HUES6 (cell line): ENCODE measurements at regions not wholly inside any gene's neighbourhood (a gene's known extent, or its start where the extent isn't known, plus 50 kb on each side); places are given as distances from the start of the nearest gene placed in this dataset.
A peak's percentile ranks its signal among the peaks of the same experiment; 100 is the strongest.
"Not testable (repeated sequence)": the region's sequence is repeated elsewhere in the genome, so short reads cannot be mapped to it uniquely, and the experiment has no call there.

ENCODE experiments used
- H3K27ac ChIP-seq: 2 replicates; pipeline ENCODE4 v1.7.0; 2013; ENCODE audit warnings: low read depth, mild to moderate bottlenecking, low read length, inconsistent platforms
- H3K27me3 ChIP-seq: 2 replicates; pipeline ENCODE4 v1.6.1; 2013; ENCODE audit warnings: low read length; ENCODE audit not compliant: control insufficient read depth, insufficient read depth
- H3K36me3 ChIP-seq: 2 replicates; pipeline ENCODE4 v1.6.1; 2013; ENCODE audit warnings: low read length; ENCODE audit not compliant: control insufficient read depth, insufficient read depth
- H3K4me1 ChIP-seq: 2 replicates; pipeline ENCODE4 v1.6.1; 2013; ENCODE audit warnings: low read length; ENCODE audit not compliant: control insufficient read depth, insufficient read depth
- H3K4me3 ChIP-seq: 2 replicates; pipeline ENCODE4 v1.5.1; 2013; ENCODE audit warnings: low read depth, low read length
- H3K9ac ChIP-seq: one replicate; pipeline ENCODE4 v1.6.1; 2013; ENCODE audit warnings: mild to moderate bottlenecking, low read length
- H3K9me3 ChIP-seq: 2 replicates; pipeline ENCODE4 v1.6.1; 2013; ENCODE audit warnings: low read depth, low read length; ENCODE audit not compliant: control insufficient read depth, insufficient read depth

DNA sequence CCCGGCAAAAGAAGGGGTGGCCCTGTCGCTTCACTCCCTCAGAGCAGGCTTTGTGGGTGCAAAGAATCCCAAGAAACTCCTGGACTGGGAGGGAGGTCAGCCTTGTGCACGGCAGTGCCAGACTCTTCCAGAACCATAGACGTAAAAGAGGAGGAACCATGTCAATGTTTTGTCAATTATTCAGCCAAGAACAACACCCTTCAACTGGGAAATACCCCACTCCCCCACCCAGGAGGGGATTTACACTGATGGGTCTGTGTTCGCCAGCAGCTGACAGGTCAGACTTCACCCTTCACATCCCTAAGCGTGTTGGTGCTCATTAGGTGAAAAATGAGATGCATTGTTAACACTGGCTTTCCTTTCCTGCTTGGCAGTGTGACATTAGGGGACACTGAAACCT lies 116.8 kb upstream of the BMPER start:
- Histone ChIP-seq H3K27me3 (no peaks in the 10 kb centered on the region), H3K4me1 (peaks cover 18% of the 10 kb centered on the region), H3K9ac (no peak overlapping the region), H3K9me3 (no peaks in the 10 kb centered on the region), H3K4me3 (no peak overlapping the region), H3K27ac (no peak overlapping the region), H3K36me3 (no peaks in the 10 kb centered on the region)

DNA sequence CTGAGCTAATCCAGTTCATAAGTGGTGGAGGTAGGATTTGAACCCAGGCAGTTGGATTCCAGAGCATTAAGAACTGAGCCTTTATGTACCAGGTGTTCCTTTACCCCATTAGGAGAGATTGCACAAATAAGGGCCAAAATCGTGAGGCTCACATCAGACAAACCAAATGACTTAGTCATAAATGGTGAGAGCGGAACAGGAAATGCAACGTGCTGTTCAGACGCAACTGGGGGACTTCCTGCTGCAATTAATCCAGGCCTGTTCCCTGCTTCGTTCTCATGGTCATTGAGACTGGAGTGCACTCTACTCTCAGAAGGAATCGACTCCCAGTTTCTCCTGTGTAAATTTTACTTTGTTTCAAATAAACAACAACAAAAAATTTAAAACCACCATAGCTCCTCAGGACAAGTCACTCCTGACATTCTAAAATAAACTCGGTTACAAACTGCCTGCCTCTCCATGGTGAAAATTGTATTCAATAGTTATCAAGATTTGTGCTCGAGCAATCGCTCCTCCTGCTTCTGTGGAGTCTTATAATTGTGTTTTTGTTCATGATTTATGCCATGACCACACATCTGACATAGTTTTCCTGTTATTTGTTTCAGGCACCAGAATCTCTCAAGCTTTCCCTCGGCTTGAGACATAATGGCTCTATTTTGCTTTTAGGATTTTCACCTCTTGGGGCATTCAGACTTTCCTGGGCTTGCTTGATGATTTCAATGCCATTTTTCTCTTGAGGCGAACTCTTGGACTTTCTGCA lies 115.3 kb upstream of the BMPER start:
- Histone ChIP-seq H3K9ac (no peak overlapping the region), H3K9me3 (no peaks in the 10 kb centered on the region), H3K4me1 (peaks cover 18% of the 10 kb centered on the region), H3K27ac (peak overlapping the region; percentile 7; the same call in 1 of the 2 replicates), H3K36me3 (no peaks in the 10 kb centered on the region), H3K27me3 (no peaks in the 10 kb centered on the region), H3K4me3 (no peak overlapping the region)

DNA sequence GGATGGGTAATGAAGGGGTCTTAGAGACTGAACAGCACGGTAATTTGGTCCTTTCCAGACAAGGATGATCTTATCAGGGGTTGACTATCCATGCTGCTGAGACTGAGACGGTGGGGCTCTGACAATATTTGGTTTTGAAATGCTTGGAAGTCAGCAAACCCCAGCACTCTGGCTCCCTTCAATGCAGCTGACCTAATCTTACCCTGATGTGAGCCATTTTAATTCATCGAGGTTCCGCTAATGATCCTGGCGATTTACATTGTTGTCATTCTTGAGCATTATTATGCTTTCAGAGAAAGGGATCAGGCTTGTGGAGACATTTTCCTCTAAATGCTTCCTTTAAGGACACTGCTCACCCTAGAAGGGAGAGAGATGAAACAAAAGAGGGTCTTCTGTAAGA lies 114.6 kb upstream of the BMPER start:
- H3K9me3 ChIP-seq, result no peaks in the 10 kb centered on the region
- H3K4me3 ChIP-seq, result no peak overlapping the region
- peak overlapping the region; percentile 7; the same call in 1 of the 2 replicates for H3K27ac ChIP-seq

DNA sequence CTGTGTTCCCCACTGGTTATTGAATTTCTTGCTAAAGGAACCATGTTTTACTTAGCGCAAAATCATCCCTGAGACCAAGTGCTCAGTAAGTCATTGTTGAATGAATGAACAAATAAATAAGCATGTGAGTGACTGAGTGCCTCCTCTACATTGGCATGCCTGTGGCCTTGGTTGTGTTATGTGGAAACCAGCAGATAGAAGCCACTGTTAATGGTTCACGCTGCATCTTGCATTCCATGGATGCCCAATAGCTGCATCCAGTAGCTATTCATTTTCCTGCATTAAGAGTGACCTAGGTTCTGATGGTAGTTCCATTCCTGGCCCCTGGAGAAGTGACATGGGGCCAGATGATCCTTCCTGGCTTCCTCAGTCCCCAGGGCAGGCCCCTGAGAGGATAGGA lies 113.3 kb upstream of the BMPER start:
- H3K4me3 ChIP-seq, result no peak overlapping the region
- H3K27ac ChIP-seq, result no peak overlapping the region
- H3K9me3 ChIP-seq, result peaks cover 1% of the 10 kb centered on the region; the same call in 1 of the 2 replicates
- no peaks in the 10 kb centered on the region for H3K36me3 ChIP-seq
- no peaks in the 10 kb centered on the region for H3K27me3 ChIP-seq
- no peak overlapping the region for H3K9ac ChIP-seq
- peaks cover 18% of the 10 kb centered on the region for H3K4me1 ChIP-seq

More for the DNA sequence above, 114.6 kb upstream of the BMPER start:
- Histone ChIP-seq H3K36me3 (no peaks in the 10 kb centered on the region), H3K27me3 (no peaks in the 10 kb centered on the region), H3K9ac (no peak overlapping the region), H3K4me1 (peaks cover 18% of the 10 kb centered on the region)

DNA sequence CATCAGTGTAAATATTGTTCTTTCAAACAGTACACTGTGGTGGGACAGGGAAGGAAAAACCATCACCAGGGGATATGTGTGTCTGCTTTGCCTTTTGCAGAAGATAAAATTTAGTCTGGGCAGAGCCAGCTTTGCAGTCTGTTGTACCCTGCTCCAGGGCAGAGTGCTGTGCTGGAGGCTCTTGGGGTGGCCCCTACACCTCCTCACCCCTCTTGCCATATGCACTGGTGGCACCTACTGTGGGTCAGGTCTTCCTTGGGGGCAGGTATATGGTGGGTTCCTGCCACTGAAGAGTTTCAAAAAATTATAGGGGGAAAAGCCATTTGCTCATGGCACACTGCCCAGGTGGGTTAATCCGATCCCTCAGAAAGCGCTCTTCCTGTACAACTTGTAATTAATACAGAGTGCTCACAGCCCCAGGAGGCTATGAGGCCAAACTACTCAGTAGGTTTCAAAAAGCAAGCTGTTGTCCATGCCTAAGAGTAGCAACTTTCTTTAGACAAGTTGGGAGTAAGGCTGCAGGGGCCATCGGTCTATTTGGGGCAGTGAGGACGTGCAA lies 112.7 kb upstream of the BMPER start:
- Histone ChIP-seq H3K9me3 (peaks cover 7% of the 10 kb centered on the region), H3K4me3 (no peak overlapping the region), H3K27ac (no peak overlapping the region), H3K27me3 (no peaks in the 10 kb centered on the region), H3K4me1 (peaks cover 18% of the 10 kb centered on the region), H3K36me3 (no peaks in the 10 kb centered on the region), H3K9ac (no peak overlapping the region)

DNA sequence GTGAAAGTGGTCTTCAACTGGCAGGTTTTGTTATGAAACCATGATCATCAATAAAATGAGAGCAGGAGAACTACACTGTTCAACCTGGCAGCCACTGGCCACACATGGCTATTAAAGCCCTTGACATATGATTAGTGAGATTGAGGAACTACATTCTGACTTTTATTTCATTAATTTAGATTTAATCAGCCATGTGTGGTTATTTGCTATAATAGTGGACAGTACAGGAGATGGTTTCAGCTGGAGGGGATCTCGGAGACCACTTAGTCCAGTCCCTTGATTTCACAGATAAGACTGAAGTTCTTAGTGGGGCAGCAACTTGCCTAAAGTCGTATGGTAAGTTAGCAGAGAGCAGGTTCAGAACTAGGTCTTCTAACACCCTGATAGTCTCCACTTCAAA lies 111.7 kb upstream of the BMPER start:
- Histone ChIP-seq H3K36me3 (no peaks in the 10 kb centered on the region), H3K4me3 (no peak overlapping the region), H3K27me3 (no peaks in the 10 kb centered on the region), H3K9ac (no peak overlapping the region), H3K27ac (no peak overlapping the region), H3K4me1 (peaks cover 18% of the 10 kb centered on the region), H3K9me3 (peaks cover 7% of the 10 kb centered on the region)

DNA sequence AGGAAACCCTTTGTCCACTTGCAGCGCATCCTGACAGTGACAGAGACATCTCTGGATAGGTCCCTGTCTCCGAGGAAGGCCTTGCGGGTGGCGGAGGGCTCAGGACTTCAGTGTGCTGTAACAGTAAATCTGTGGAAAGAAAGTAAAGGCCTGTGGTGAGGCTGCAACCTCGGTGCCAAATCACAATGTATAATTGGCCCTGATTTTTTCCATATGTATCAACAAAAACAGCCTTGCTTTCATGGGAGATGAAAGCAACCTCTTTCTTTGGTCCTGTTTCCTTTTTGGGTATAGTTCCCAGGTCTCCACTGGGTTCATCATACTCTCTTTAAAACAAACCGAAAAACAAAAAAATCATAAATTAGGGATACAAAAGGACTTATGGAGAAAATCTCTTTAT lies 110.9 kb upstream of the BMPER start:
- Histone ChIP-seq H3K27me3 (no peaks in the 10 kb centered on the region), H3K4me1 (peaks cover 18% of the 10 kb centered on the region), H3K9me3 (peaks cover 7% of the 10 kb centered on the region), H3K27ac (no peak overlapping the region), H3K4me3 (no peak overlapping the region), H3K9ac (no peak overlapping the region), H3K36me3 (no peaks in the 10 kb centered on the region)

DNA sequence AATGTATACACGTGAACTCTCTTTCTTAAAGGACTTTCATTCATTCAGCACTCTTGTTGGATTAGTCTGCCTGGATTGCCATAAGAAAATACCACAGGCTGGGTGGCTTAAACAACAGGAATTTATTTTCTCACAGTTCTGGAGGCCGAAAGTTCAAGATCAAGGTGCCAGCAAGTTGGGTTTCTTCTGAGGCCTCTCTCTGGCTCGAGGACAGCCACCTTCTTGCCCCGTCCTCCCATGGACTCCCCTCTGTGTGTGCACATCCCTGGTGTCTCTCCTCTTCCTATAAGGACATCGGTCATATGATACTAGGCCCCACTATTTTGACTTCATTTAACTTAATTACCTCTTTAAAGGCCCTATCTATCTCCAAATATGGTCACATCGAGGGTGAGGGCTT lies 110.4 kb upstream of the BMPER start:
- no peaks in the 10 kb centered on the region for H3K27me3 ChIP-seq
- peaks cover 7% of the 10 kb centered on the region for H3K9me3 ChIP-seq
- peaks cover 15% of the 10 kb centered on the region for H3K4me1 ChIP-seq
- H3K4me3 ChIP-seq, result no peak overlapping the region
- H3K36me3 ChIP-seq, result no peaks in the 10 kb centered on the region
- no peak overlapping the region for H3K27ac ChIP-seq
- no peak overlapping the region for H3K9ac ChIP-seq

DNA sequence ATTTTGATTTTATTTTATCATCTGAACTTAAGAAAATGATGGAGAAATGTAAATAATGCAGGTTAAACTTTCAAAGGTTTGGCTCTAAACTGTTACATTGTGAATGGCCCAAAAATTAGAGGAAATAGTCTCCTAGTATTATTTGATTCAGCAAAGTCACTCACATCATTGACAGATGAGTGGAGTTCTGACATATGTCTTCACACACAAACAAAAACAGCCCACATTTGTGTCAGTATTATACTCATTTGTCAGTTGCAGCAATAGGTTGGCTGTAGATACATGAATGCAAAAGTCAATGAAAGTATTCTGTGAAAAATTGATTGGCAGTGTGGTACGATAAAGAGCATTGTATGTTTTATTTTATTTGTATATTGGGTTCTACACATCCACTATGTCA lies 108.8 kb upstream of the BMPER start:
- Histone ChIP-seq H3K4me3 (no peak overlapping the region), H3K9me3 (peaks cover 7% of the 10 kb centered on the region), H3K9ac (no peak overlapping the region), H3K27ac (no peak overlapping the region), H3K27me3 (no peaks in the 10 kb centered on the region), H3K36me3 (no peaks in the 10 kb centered on the region), H3K4me1 (no peaks in the 10 kb centered on the region; the same call in 1 of the 2 replicates)

DNA sequence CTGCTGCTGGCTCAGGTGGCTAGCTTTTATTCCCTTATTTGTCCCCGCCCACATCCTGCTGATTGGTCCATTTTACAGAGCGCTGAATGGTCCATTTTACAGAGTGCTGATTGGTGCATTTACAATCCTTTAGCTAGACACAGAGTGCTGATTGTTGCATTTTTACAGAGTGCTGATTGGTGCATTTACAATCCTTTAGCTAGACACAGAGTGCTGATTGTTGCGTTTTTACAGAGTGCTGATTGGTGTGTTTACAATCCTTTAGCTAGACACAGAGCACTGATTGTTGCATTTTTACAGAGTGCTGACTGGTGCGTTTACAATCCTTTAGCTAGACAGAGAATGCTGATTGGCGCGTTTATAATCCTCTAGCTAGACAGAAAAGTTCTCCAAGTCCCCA lies 107.8 kb upstream of the BMPER start:
- not testable (repeated sequence) for H3K4me3 ChIP-seq, H3K27ac ChIP-seq, H3K9me3 ChIP-seq, H3K36me3 ChIP-seq, H3K9ac ChIP-seq, H3K27me3 ChIP-seq, H3K4me1 ChIP-seq

DNA sequence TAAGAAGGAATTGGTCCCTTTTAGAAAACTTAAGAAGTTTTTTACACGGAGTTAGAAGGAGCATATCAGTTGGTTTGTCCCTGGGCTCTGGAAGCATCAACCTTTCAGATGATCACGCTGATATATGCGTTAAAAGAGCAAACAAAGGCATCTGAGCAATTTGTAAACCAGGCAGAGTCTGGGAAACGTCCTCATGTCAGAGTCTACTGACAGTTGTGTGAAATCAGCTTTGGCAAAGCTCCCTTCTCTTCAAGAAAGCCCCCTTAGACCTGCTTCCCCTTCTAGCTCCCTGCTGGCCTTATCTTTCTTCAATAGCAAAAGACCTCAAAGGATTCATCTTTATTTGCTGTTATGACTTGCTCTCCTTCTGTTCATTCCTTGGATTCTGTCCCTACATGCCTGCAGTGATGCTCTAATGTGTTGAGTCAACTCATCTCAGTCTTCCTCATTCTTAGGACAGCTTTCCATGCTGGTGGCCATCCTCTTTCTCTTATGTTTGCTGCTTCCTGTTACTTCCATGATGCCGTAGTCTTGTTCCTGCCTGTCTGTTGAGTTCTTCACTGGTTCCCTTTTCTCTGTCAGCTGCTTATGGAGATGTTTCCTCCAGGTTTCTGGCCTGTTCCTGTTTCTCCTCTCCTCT lies 106.5 kb upstream of the BMPER start:
- Histone ChIP-seq H3K9me3 (peaks cover 7% of the 10 kb centered on the region), H3K36me3 (no peaks in the 10 kb centered on the region), H3K27me3 (no peaks in the 10 kb centered on the region), H3K4me3 (no peak overlapping the region), H3K9ac (peak overlapping the region; percentile 64), H3K27ac (peak overlapping the region; percentile 50; the same call in 1 of the 2 replicates), H3K4me1 (no peaks in the 10 kb centered on the region; the same call in 1 of the 2 replicates)
